ENCODE measurements at regions not wholly inside any gene's neighbourhood (a gene's known extent, or its start where the extent isn't known, plus 50 kb on each side); places are given as distances from the start of the nearest gene placed in this dataset.

DNA sequence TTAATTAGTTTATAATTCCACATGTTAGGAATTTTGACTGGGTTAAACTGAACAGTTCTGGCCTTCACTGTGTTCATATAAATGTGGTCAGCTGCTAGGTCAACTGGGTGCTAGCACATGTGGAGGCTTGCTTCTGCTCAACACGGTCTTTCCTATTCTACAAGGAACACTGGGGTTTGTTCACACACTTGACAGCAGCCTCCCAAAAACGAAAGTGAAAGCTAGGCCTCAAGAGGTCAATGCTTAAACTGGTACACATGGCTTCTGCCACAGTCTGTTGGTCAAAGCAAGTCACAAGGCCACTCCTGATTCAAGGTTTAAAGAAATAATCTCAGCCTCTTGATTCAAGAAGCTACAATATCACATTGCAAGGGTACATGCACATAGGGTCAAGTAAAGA is 126.5 kb downstream of the QDPR start:
- no peak for TF ChIP-seq POLR2AphosphoS5 (IDR thresholded peaks at IDR 0.05)
- TF ChIP-seq POLR2A (IDR thresholded peaks at IDR 0.05), result no peak
- TF ChIP-seq, protein P1, sequence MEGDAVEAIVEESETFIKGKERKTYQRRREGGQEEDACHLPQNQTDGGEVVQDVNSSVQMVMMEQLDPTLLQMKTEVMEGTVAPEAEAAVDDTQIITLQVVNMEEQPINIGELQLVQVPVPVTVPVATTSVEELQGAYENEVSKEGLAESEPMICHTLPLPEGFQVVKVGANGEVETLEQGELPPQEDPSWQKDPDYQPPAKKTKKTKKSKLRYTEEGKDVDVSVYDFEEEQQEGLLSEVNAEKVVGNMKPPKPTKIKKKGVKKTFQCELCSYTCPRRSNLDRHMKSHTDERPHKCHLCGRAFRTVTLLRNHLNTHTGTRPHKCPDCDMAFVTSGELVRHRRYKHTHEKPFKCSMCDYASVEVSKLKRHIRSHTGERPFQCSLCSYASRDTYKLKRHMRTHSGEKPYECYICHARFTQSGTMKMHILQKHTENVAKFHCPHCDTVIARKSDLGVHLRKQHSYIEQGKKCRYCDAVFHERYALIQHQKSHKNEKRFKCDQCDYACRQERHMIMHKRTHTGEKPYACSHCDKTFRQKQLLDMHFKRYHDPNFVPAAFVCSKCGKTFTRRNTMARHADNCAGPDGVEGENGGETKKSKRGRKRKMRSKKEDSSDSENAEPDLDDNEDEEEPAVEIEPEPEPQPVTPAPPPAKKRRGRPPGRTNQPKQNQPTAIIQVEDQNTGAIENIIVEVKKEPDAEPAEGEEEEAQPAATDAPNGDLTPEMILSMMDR (IDR thresholded peaks at IDR 0.05), result no peak
- DNase-seq (ENCODE audit: low spot score in 2 of 2), result no peak
- H3K27me3 ChIP-seq, result no peaks in the 10 kb centered on the region
- intact Hi-C loops (cut with DNase I; ENCODE audit: low total_unique reads), result no loop called here
- no peaks in the 10 kb centered on the region for H3K9me3 ChIP-seq
- no peaks in the 10 kb centered on the region for H3K36me3 ChIP-seq
- H3K4me3 ChIP-seq, result no peak overlapping the region
- no peaks in the 10 kb centered on the region for H3K4me1 ChIP-seq
- H3K27ac ChIP-seq, result no peak overlapping the region

DNA sequence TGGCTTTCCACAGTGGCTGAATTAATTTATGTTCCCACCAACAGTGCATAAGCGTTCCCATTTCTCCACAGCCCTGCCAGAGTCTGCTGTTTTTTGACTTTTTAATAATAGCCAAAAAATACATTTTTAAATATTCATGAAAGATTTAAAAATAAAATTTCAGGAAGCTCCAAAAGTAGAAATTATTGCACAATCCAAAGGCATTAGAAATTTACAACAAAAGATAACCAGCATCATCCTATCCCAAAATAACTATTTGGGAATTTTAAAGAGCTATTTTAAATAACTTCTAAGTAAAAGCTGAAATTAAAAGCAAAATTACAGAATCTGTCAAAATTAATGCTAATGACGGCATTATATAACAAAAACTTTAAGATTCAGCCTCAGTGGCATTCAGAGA is 131.5 kb downstream of the QDPR start:
- no peak overlapping the region for H3K4me3 ChIP-seq
- intact Hi-C loops (cut with DNase I; ENCODE audit: low total_unique reads), result no loop called here
- H3K4me1 ChIP-seq, result no peaks in the 10 kb centered on the region
- TF ChIP-seq, protein P1 (IDR thresholded peaks at IDR 0.05), result no peak
- no peak for TF ChIP-seq POLR2A (IDR thresholded peaks at IDR 0.05)
- no peak for TF ChIP-seq POLR2AphosphoS5 (IDR thresholded peaks at IDR 0.05)
- H3K27ac ChIP-seq, result no peak overlapping the region
- no peaks in the 10 kb centered on the region for H3K36me3 ChIP-seq
- DNase-seq (ENCODE audit: low spot score in 2 of 2), result no peak
- H3K9me3 ChIP-seq, result no peaks in the 10 kb centered on the region
- no peaks in the 10 kb centered on the region for H3K27me3 ChIP-seq

DNA sequence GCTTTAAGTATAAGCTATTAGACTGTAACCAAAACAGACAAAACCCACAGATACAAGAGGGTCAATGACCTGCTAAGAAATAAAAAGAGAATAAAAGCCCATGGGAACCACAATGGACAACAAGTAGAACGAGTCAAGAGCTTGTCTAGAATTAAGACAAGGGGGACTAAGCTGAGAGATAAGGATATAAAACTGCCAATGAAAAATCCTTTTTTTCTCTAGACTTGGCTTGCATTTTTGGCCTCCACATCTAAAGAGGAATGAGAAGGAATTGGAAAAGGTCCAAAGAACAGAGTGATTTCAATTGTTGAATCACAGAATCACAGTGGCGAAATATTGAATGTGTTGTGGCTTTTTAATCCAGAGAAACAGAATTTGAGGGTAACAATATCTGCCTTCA is 135.7 kb downstream of the QDPR start:
- H3K4me1 ChIP-seq, result no peaks in the 10 kb centered on the region
- H3K27me3 ChIP-seq, result no peaks in the 10 kb centered on the region
- H3K9me3 ChIP-seq, result no peaks in the 10 kb centered on the region
- no peak for TF ChIP-seq POLR2AphosphoS5 (IDR thresholded peaks at IDR 0.05)
- TF ChIP-seq POLR2A (IDR thresholded peaks at IDR 0.05), result no peak
- TF ChIP-seq, protein P1 (IDR thresholded peaks at IDR 0.05), result no peak
- H3K27ac ChIP-seq, result no peak overlapping the region
- no peak overlapping the region for H3K4me3 ChIP-seq
- intact Hi-C loops (cut with DNase I; ENCODE audit: low total_unique reads), result no loop called here
- DNase-seq (ENCODE audit: low spot score in 2 of 2), result no peak
- no peaks in the 10 kb centered on the region for H3K36me3 ChIP-seq

DNA sequence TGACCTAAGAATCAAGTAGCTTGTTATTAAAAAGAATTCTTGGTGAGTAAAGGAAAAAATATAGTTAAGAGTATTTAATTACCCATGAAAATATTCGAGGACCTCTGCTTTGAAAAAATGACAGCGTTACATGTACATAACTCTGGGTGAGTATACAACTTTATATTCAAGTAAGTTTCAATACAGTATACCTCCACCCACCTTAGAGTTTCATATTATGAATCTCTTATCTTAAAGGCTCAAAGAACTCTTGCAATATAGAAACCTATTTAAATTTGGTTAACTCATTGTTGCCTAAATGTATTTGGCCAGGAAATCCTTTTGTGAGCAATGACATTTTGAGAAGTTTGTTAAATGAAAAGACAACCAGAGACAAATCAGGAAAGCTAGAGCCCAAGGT is 138.2 kb downstream of the QDPR start:
- intact Hi-C loops (cut with DNase I; ENCODE audit: low total_unique reads), result no loop called here

DNA sequence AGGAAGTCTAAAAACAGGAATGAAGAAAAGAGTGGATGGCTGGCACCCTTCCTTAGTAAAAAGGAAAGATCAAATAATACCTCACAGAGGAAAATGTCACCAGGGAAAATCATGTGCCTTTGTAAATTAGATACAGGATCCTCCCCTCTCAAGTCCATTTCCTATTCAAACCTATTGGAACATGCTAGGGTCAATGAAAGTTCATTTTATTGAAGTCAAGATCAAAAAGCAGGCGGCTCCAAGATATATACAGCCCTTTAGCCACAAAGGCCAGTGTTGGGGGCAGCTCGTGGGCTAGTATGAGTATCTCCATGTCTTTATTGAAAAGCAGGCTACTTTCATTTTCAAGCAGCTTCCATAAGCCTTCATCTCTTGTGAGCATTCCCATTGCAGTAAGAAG is 141.1 kb downstream of the QDPR start:
- no peaks in the 10 kb centered on the region for H3K27me3 ChIP-seq
- TF ChIP-seq POLR2A (IDR thresholded peaks at IDR 0.05), result no peak
- no peak for TF ChIP-seq POLR2AphosphoS5 (IDR thresholded peaks at IDR 0.05)
- TF ChIP-seq, protein P1 (IDR thresholded peaks at IDR 0.05), result no peak

More for the DNA sequence above, 138.2 kb downstream of the QDPR start:
- Histone ChIP-seq H3K36me3 (no peaks in the 10 kb centered on the region), H3K27ac (no peak overlapping the region), H3K4me1 (no peaks in the 10 kb centered on the region), H3K27me3 (no peaks in the 10 kb centered on the region), H3K4me3 (no peak overlapping the region), H3K9me3 (no peaks in the 10 kb centered on the region)
- DNase-seq (ENCODE audit: low spot score in 2 of 2), result no peak
- TF ChIP-seq POLR2AphosphoS5 (IDR thresholded peaks at IDR 0.05) (no peak), POLR2A (IDR thresholded peaks at IDR 0.05) (no peak)
- TF ChIP-seq, protein P1 (IDR thresholded peaks at IDR 0.05), result no peak

More for the DNA sequence above, 141.1 kb downstream of the QDPR start:
- Histone ChIP-seq H3K36me3 (no peaks in the 10 kb centered on the region), H3K9me3 (no peaks in the 10 kb centered on the region), H3K4me3 (no peak overlapping the region), H3K27ac (no peak overlapping the region), H3K4me1 (no peaks in the 10 kb centered on the region)
- intact Hi-C loops (cut with DNase I; ENCODE audit: low total_unique reads), result no loop called here
- DNase-seq (ENCODE audit: low spot score in 2 of 2), result no peak

Data from breast epithelium (tissue), 4 donors.